GM12873 (cell line): ENCODE measurements at regions not wholly inside any gene's neighbourhood (a gene's known extent, or its start where the extent isn't known, plus 50 kb on each side); places are given as distances from the start of the nearest gene placed in this dataset.

ENCODE experiments used
- CTCF ChIP-seq: IDR thresholded peaks from 2 replicates; pipeline ENCODE4 v1.5.1; 2012; ENCODE audit warnings: low read depth, mild to moderate bottlenecking, moderate library complexity, low read length, control low read depth; ENCODE audit not compliant: insufficient read depth; ENCODE audit errors: missing control alignments

DNA sequence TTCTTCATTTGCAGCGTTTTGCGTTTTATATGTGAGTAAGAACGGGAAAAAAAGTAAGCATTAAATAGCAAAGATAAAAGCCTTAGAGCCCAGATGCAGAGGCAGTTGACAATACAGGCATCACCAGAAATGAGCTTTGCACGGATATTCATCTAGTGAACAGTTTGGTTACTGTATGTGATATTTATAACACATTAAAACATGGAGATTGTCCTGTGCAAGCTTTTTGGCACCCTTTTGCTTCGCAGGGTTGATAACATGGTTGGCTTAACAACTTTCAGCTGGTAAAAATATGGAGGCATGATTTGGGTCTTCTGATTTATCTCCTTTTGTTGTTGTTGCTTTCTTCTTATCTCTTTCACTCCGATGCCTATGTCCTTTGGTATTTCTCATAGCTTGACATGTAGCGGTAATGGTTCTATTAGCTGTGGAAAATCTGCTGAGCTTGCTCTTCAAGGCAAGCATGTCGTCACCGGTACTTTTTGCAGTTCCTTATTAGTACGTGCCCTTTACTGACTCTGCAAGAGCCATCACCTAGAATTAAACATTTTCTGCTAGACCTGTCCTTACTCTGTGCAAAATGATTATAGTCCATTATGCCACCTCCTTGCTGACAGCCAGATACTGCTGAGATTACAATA lies 102.9 kb downstream of the PCDH7 start:
- TF ChIP-seq CTCF = no peak

- no peak for TF ChIP-seq CTCF
Observed at GRCh38 chr4:30825008-30825770, 105.0 kb downstream of the PCDH7 start.

- no peak for TF ChIP-seq CTCF
Observed at GRCh38 chr4:30828264-30828926, 108.2 kb downstream of the PCDH7 start.

GRCh38 chr4:30832639-30833038 lies 112.5 kb downstream of the PCDH7 start:
- TF ChIP-seq CTCF = no peak

GRCh38 chr4:30833206-30833605 lies 113.0 kb downstream of the PCDH7 start:
- no peak for TF ChIP-seq CTCF

DNA sequence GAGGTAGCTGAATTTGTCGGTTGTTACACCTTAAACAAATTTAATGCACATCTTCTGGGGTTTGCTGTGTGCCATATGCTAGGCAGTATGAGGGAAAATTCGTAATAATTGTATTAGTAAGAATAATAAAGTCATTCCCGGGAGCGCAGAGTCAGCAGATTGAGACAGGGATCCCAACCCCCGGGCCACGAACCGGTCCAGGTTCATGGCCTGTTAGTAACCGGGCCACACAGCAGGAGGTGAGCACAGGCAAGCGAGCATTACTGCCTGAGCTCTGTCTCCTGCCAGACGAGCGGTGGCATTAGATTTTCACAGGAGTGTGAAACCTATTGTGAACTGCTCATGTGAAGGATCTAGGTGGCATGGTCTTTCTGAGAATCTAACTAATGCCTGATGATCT lies 114.9 kb downstream of the PCDH7 start:
- TF ChIP-seq CTCF = no peak

GRCh38 chr4:30836231-30836630 lies 116.1 kb downstream of the PCDH7 start:
- TF ChIP-seq CTCF = no peak
